ENCODE measurements at regions not wholly inside any gene's neighbourhood (a gene's known extent, or its start where the extent isn't known, plus 50 kb on each side); places are given as distances from the start of the nearest gene placed in this dataset.
"Not testable (repeated sequence)": the region's sequence is repeated elsewhere in the genome, so short reads cannot be mapped to it uniquely, and the experiment has no call there.

GRCh38 chr21:19993268-19993667, 1004.9 kb upstream of the NCAM2 start:
- DNase-seq (ENCODE audit: low read depth) = no peak

GRCh38 chr21:19995253-19995652, 1003.0 kb upstream of the NCAM2 start:
- no peak for DNase-seq (ENCODE audit: low read depth)

- DNase-seq (ENCODE audit: low read depth) = no peak
These were observed 999.8 kb upstream of the NCAM2 start for GRCh38 chr21:19998453-19998852.

GRCh38 chr21:19999369-20000272, 998.6 kb upstream of the NCAM2 start:
- no peak for DNase-seq (ENCODE audit: low read depth)

GRCh38 chr21:20004367-20004766, 993.8 kb upstream of the NCAM2 start:
- no peak for DNase-seq (ENCODE audit: low read depth)

GRCh38 chr21:20010691-20011200, 987.5 kb upstream of the NCAM2 start:
- no peak for DNase-seq (ENCODE audit: low read depth)

GRCh38 chr21:20013851-20014250, 984.4 kb upstream of the NCAM2 start:
- no peak for DNase-seq (ENCODE audit: low read depth)

- DNase-seq (ENCODE audit: low read depth) = no peak
These were observed 981.7 kb upstream of the NCAM2 start for GRCh38 chr21:20016435-20017005.

- DNase-seq (ENCODE audit: low read depth) = no peak
These were observed 978.2 kb upstream of the NCAM2 start for GRCh38 chr21:20020026-20020425.

GRCh38 chr21:20023193-20023592, 975.0 kb upstream of the NCAM2 start:
- no peak for DNase-seq (ENCODE audit: low read depth)

- DNase-seq (ENCODE audit: low read depth) = no peak
These were observed 973.5 kb upstream of the NCAM2 start for GRCh38 chr21:20024741-20025140.

- no peak for DNase-seq (ENCODE audit: low read depth)
These were observed 971.7 kb upstream of the NCAM2 start for GRCh38 chr21:20026543-20026942.

- DNase-seq (ENCODE audit: low read depth) = no peak
These were observed 967.8 kb upstream of the NCAM2 start for GRCh38 chr21:20030390-20030789.

- DNase-seq (ENCODE audit: low read depth) = no peak
These were observed 966.4 kb upstream of the NCAM2 start for GRCh38 chr21:20031807-20032206.

- DNase-seq (ENCODE audit: low read depth) = peak; percentile 1
These were observed 957.4 kb upstream of the NCAM2 start for GRCh38 chr21:20040768-20041167.

- DNase-seq (ENCODE audit: low read depth) = no peak
These were observed 953.0 kb upstream of the NCAM2 start for GRCh38 chr21:20045197-20045596.

- not testable (repeated sequence) for DNase-seq (ENCODE audit: low read depth)
These were observed 949.9 kb upstream of the NCAM2 start for GRCh38 chr21:20048130-20048837.

GRCh38 chr21:20083336-20083735, 914.9 kb upstream of the NCAM2 start:
- no peak for DNase-seq (ENCODE audit: low read depth)

- DNase-seq (ENCODE audit: low read depth) = no peak
These were observed 914.3 kb upstream of the NCAM2 start for GRCh38 chr21:20083925-20084324.

- DNase-seq (ENCODE audit: low read depth) = no peak
These were observed 911.7 kb upstream of the NCAM2 start for GRCh38 chr21:20086508-20086907.

GRCh38 chr21:20106368-20106767, 891.8 kb upstream of the NCAM2 start:
- no peak for DNase-seq (ENCODE audit: low read depth)

- no peak for DNase-seq (ENCODE audit: low read depth)
These were observed 890.2 kb upstream of the NCAM2 start for GRCh38 chr21:20108016-20108415.

All from iris pigment epithelial cell (primary cell).